ENCODE measurements at regions not wholly inside any gene's neighbourhood (a gene's known extent, or its start where the extent isn't known, plus 50 kb on each side); places are given as distances from the start of the nearest gene placed in this dataset.

GRCh38 chr2:147499785-147500184, 345.0 kb upstream of the ACVR2A start:
- DNase-seq = no peak

- no peak for DNase-seq
These were observed 349.1 kb upstream of the ACVR2A start for GRCh38 chr2:147495734-147496133.

DNA sequence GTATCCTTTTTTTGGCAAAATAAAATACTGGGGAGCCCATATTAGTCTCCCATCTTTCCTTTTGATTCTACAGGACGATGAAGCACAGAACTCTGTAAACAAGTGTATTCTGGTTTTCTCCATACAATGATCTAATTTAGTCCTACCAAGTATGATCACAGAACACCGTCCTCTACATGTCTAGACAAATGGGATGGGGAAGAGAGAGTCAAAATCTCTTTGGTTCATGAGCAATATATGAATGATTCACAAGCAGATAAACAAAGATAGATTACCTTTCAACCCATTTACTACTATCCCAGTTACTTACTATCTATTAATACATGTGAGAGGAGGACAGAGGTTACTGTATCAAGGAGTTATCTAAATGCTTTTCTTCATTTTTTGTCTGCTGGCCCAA, 352.4 kb upstream of the ACVR2A start:
- DNase-seq = no peak

- DNase-seq = no peak
These were observed 353.3 kb upstream of the ACVR2A start for GRCh38 chr2:147491506-147491905.

- DNase-seq = peak; percentile 36
These were observed 354.2 kb upstream of the ACVR2A start for GRCh38 chr2:147490401-147491261.

DNA sequence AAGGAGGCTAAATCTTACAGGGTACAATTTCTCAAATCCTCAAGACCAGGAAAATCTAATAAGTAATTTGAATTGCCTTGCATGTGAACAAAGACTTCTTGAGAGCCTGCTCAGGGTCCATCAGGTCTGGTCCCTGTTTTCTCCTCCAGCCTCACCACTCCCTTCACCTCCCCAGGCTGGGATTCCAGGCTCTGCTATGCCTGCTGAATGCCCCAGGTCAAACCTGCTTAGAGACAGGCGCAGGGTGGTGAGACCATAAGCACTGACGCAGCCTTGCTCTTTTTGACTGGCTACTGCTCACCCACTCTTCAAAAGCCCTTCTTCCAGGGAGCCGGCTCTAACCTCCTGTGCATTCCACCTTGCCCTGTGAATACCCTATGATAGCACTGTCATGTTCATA, 356.4 kb upstream of the ACVR2A start:
- DNase-seq = no peak

DNA sequence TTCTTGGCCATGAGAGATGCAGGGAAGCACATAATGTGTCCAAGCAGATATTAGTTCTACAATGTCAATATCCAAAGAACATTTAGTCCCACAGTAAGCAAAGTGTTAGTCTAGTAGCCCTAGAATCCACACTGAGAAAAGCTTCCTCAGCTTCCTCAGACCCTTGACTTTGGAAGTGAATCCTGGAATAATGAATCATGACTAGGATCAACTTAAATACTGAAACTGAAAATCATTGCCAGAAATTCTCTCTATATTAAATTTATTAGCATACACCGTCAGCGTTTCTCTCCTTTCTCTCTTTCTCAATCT, 356.9 kb upstream of the ACVR2A start:
- DNase-seq = no peak

- no peak for DNase-seq
These were observed 357.4 kb upstream of the ACVR2A start for GRCh38 chr2:147487286-147487977.

GRCh38 chr2:147485210-147485851, 359.5 kb upstream of the ACVR2A start:
- DNase-seq = no peak

DNA sequence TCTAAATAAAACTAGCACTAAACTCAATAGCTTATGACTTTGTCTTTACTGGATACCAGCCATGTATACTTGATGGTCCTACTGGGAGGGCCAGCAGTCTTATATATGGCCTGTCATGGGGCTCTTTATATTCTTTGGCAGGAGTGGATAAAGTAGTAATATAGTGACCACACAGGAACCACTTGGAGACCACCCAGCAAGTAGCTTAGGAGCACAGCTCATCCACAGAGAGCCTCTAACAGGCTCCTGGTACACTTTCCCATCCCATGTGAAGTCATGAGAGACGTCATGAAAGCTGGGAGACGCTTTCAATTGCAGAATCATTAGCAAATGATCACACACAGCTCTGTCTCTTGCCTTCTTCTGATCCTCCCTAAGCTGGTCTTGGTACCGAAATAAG, 360.9 kb upstream of the ACVR2A start:
- DNase-seq = no peak

DNA sequence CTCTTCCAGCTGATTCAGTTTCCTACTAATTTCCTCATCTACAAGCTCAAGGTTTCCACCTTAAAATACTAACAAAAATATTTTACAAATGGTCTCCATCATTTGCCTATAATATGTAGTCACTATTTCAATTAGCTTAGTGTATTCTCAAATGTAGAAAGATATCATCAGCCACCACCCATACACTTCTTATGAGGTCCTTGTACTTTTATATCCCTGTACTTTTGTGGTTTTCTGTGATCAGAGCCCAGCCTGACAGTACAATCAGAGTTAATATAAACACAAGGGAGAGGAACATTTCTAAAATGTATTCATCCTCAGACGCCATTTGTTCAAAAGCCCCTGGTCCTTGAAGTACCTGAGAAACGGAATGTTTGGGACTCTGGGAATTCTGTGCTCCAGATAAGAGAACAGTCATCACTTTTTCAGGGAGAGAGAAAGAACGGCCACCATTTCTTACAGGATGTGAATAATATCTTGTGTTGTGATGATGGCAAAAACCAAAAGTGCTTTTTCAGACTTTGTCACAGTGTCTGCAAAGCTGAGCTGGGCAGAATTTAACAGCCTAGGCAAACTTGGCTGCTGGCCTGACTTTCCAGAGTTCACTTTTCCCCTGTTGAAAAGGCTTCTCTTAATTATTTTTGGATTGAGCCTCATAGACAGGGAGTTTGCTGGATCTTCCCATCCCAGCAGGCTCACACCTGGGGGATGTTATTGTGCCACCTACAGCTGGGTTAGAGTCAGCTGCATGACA, 361.7 kb upstream of the ACVR2A start:
- no peak for DNase-seq

DNA sequence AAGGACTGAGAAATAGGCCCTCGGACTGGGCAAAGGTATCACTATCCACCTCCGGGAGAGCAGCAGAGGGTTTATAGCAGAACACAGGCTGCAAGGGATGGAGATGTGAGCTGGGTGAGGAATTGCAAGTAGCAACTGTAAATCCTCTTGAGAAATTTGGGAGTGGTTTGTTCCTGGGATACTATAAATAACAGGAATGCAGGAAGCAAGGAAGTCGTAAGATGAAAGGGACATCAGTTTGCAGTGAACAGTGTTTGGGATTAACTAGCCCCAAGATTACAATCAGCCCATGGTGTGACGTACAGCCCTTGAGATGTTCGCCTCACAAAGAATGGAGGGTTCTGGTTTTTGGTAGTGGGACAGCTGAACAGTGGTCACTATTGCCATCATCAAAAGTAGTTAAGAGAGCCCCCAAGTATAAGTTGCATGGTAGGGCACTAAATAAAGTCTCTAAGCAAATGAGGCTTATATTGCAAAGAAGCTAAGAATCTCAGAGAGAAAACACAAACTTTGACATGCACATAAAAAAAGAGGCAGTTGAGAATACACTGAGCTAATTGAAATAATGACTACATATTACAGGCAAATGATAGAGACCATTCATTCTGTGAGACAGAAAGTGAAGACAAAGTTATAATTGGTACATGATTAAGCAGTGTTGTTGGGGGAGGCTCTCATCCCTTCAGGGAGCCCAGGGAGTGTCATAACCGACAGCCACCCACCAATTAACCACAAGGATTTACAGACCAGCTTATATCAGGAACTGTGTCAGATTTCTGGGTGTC, 362.5 kb upstream of the ACVR2A start:
- DNase-seq = no peak

DNA sequence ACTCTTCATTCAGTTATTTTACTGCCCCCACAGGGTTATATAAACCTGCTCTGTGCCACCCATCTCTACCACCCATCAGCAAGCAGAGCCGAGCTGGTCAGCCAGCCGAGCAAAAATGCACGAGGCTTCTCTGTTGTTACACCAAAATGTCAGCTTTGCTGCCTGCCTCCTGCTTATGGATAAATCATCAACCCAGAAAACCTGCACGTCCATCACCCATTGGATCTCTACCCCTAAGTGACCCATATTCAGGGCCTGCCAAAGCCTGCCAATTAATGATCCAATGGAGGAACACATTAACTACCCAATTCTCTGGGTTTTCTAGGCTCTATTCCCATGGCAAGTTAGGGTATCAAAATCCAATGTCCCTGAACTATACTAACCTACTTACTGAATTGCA, 365.5 kb upstream of the ACVR2A start:
- DNase-seq = no peak

DNA sequence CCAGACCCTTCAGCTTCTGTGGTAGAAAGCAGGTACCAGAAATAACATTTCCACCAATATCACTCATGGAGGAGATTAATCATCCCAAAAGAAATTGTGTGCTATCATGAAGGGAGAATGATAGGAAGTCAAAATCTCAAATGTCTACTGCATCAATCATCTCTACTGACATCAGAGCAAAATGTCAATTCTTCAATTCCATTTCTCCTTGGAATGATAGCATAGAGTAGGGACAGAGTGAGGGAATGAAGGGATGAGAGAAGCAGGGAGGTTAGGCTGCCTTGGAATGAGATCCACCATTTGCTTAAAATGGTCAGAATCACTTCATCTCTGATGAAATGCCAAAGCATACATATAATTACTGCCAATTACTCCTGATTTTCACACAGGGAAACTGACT, 371.8 kb upstream of the ACVR2A start:
- no peak for DNase-seq

GRCh38 chr2:147471126-147471525, 373.7 kb upstream of the ACVR2A start:
- DNase-seq = no peak

- DNase-seq = no peak
These were observed 375.4 kb upstream of the ACVR2A start for GRCh38 chr2:147469471-147469870.

GRCh38 chr2:147468963-147469362, 375.9 kb upstream of the ACVR2A start:
- DNase-seq = no peak

GRCh38 chr2:147468349-147468748, 376.5 kb upstream of the ACVR2A start:
- no peak for DNase-seq

DNA sequence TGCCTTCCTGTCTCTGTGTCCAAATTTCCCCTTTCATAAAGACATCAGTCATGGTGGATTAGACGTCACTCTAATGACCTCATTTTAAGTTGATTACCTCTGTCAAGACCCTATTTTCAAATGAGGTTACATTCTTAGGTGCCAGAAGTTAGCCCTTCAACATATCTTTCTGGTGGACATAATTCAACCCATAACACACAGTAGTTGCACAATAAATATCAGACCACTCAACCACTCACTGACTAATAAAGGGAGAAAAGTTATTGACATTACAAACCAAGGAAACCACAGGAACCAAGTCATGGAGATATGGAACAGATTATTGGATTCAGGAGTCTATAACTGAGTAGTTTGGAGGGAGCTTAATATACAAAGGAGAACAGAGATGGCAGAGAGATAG, 377.4 kb upstream of the ACVR2A start:
- no peak for DNase-seq

DNA sequence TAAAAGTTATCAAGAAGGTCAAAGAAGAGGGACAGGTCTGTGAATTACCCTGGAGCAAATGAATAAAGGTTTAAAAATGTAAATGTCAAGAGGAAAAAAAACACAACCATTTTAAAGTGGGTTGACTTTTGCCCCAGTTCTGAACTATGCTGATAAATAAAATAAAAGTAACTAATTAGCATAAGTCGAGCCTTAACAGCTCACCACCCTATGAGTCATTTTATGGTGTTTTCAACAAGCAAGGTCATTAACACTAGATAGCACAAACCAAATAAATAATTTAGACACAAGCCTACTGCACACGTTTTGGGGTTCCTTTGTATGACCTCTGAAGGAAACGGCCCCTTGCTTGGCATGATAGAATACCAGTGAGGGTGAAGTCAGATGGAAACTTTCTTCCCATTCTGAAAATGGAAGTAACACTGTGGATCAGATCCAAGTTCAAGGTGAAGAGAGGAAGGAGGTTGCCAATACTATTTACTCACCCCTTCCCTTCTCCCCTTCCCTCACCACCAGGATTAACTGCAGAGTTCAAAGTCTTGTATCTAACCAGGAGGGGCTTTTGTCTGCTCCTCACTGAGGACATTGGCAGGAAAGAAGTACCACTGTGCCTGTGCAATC, 380.0 kb upstream of the ACVR2A start:
- DNase-seq = no peak

DNA sequence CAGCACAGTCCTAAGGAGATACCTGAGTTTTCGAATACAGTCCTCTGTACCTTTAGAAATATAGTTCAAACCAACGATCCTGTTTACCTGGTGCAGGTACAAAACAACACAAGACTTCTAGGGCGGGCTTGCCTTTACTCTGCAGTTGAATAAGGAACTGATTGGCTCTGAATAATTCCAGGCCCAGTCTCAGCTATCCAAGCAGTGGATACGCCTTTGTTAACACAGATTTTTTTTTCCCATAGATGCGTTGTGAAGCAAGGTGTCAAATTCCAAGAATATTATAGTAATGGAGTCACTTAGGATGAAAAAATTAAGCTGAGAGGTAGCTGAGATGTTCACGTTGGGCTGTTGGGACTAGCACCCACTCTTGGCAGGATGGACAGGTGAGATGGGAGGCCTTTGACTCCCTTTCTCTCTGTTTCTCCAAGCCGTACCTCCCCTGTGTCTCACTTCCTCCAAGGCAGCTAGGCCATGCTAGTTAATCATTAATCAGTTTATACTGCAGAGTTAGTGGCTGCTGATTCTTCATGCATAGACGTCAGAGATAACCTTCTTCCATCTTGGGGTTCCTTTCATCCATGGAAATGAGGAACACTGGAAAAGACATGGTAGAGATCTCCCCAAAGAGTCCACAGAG, 380.8 kb upstream of the ACVR2A start:
- DNase-seq = no peak

GRCh38 chr2:147460155-147460554, 384.7 kb upstream of the ACVR2A start:
- no peak for DNase-seq
